Fibroblast of lung (primary cell): ENCODE measurements at regions not wholly inside any gene's neighbourhood (a gene's known extent, or its start where the extent isn't known, plus 50 kb on each side); places are given as distances from the start of the nearest gene placed in this dataset.

ENCODE experiments used
- CTCF ChIP-seq, 2 donors: IDR thresholded peaks in 1 of 2; conservative IDR thresholded peaks in 1 of 2; 1 replicate in 1 of 2; 2 replicates in 1 of 2; pipeline ENCODE4 v1.5.1; 2011 to 2012; ENCODE audit warnings: low read length in 2 of 2, control low read depth in 1 of 2, inconsistent platforms in 1 of 2, low read depth in 1 of 2, mild to moderate bottlenecking in 1 of 2
- EZH2 ChIP-seq: IDR thresholded peaks from 2 replicates; pipeline ENCODE4 v1.5.1; 2012; ENCODE audit warnings: low read length, control low read depth, mild to moderate bottlenecking; ENCODE audit errors: missing control alignments

- TF ChIP-seq CTCF (conservative IDR thresholded peaks at IDR 0.05 in 1 of 2, IDR thresholded peaks at IDR 0.05 in 1 of 2; ENCODE audit: low read depth in 1 of 2, low read length in 2 of 2) = no peak
- TF ChIP-seq EZH2 = no peak
Measured at GRCh38 chr6:66128656-66129055, 421.6 kb upstream of the EYS start.
